ENCODE measurements at regions not wholly inside any gene's neighbourhood (a gene's known extent, or its start where the extent isn't known, plus 50 kb on each side); places are given as distances from the start of the nearest gene placed in this dataset.
"Not testable (repeated sequence)": the region's sequence is repeated elsewhere in the genome, so short reads cannot be mapped to it uniquely, and the experiment has no call there.

GRCh38 chr16:64292161-64292560 is 829.7 kb downstream of the CDH11 start:
- DNase-seq, result no peak

- no peak for DNase-seq
Measured at GRCh38 chr16:64290461-64290860, 831.4 kb downstream of the CDH11 start.

GRCh38 chr16:64287655-64288528 is 834.0 kb downstream of the CDH11 start:
- DNase-seq, result no peak

GRCh38 chr16:64282181-64282580 is 839.7 kb downstream of the CDH11 start:
- no peak for DNase-seq

- DNase-seq, result no peak
Measured at GRCh38 chr16:64280317-64280716, 841.5 kb downstream of the CDH11 start.

- DNase-seq, result no peak
Measured at GRCh38 chr16:64278196-64278595, 843.7 kb downstream of the CDH11 start.

GRCh38 chr16:64276646-64277045 is 845.2 kb downstream of the CDH11 start:
- no peak for DNase-seq

- no peak for DNase-seq
Measured at GRCh38 chr16:64272028-64272427, 849.8 kb downstream of the CDH11 start.

GRCh38 chr16:64269756-64270155 is 852.1 kb downstream of the CDH11 start:
- no peak for DNase-seq

- DNase-seq, result no peak
Measured at GRCh38 chr16:64265756-64266155, 856.1 kb downstream of the CDH11 start.

- DNase-seq, result not testable (repeated sequence)
Measured at GRCh38 chr16:64260631-64261401, 861.0 kb downstream of the CDH11 start.

- no peak for DNase-seq
Measured at GRCh38 chr16:64254443-64255367, 867.2 kb downstream of the CDH11 start.

- no peak for DNase-seq
Measured at GRCh38 chr16:64253525-64253924, 868.3 kb downstream of the CDH11 start.

GRCh38 chr16:64253096-64253495 is 868.8 kb downstream of the CDH11 start:
- DNase-seq, result no peak

- DNase-seq, result no peak
Measured at GRCh38 chr16:64251742-64252141, 870.1 kb downstream of the CDH11 start.

GRCh38 chr16:64250866-64251265 is 871.0 kb downstream of the CDH11 start:
- no peak for DNase-seq

GRCh38 chr16:64242492-64242891 is 879.4 kb downstream of the CDH11 start:
- DNase-seq, result no peak

GRCh38 chr16:64240586-64240985 is 881.3 kb downstream of the CDH11 start:
- DNase-seq, result no peak

- DNase-seq, result no peak
Measured at GRCh38 chr16:64238571-64238970, 883.3 kb downstream of the CDH11 start.

- no peak for DNase-seq
Measured at GRCh38 chr16:64236316-64236715, 885.5 kb downstream of the CDH11 start.

GRCh38 chr16:64234200-64234599 is 887.7 kb downstream of the CDH11 start:
- no peak for DNase-seq

GRCh38 chr16:64225696-64226095 is 896.2 kb downstream of the CDH11 start:
- DNase-seq, result no peak
